ENCODE measurements at regions not wholly inside any gene's neighbourhood (a gene's known extent, or its start where the extent isn't known, plus 50 kb on each side); places are given as distances from the start of the nearest gene placed in this dataset.

GRCh38 chr16:80142940-80143339, 397.9 kb upstream of the DYNLRB2 start:
- Histone ChIP-seq H3K27me3 (no peaks in the 10 kb centered on the region), H3K27ac (no peak overlapping the region), H3K36me3 (no peaks in the 10 kb centered on the region), H3K4me3 (no peak overlapping the region), H3K9me3 (peaks cover 0 to 20% (median 0%) of the 10 kb centered on the region in 4 donors), H3K4me1 (no peaks in the 10 kb centered on the region)
- TF ChIP-seq EP300 (IDR thresholded peaks at IDR 0.05) = no peak
- no peak for DNase-seq (ENCODE audit: low spot score in 2 of 2)

- DNase-seq (ENCODE audit: low spot score in 2 of 2) = no peak
- Histone ChIP-seq H3K36me3 (no peaks in the 10 kb centered on the region), H3K4me3 (no peak overlapping the region), H3K27ac (no peak overlapping the region), H3K27me3 (no peaks in the 10 kb centered on the region), H3K4me1 (no peaks in the 10 kb centered on the region), H3K9me3 (peaks cover 0 to 24% (median 0%) of the 10 kb centered on the region in 4 donors)
- WGBS, 2 donors = 68 to 71% methylated on average over 6 of the region's 6 CpGs
- TF ChIP-seq POLR2A (IDR thresholded peaks at IDR 0.05) = no peak
- no peak for TF ChIP-seq CTCF (IDR thresholded peaks at IDR 0.05)
- no peak for TF ChIP-seq EP300 (IDR thresholded peaks at IDR 0.05)
Observed at GRCh38 chr16:80142281-80142680, 398.5 kb upstream of the DYNLRB2 start.

- no peaks in the 10 kb centered on the region for H3K27me3 ChIP-seq
- H3K27ac ChIP-seq = no peak overlapping the region
- no peak for DNase-seq (ENCODE audit: low spot score in 2 of 2)
- peaks cover 0 to 5% (median 0%) of the 10 kb centered on the region in 4 donors for H3K9me3 ChIP-seq
- peaks cover 0 to 5% (median 0%) of the 10 kb centered on the region in 4 donors for H3K4me1 ChIP-seq
- TF ChIP-seq EP300 (IDR thresholded peaks at IDR 0.05) = no peak
- H3K4me3 ChIP-seq = no peak overlapping the region
- 80 to 87% methylated on average over 4 of the region's 4 CpGs for WGBS, 2 donors
- H3K36me3 ChIP-seq = no peaks in the 10 kb centered on the region
Observed at GRCh38 chr16:80129791-80130190, 411.0 kb upstream of the DYNLRB2 start.

DNA sequence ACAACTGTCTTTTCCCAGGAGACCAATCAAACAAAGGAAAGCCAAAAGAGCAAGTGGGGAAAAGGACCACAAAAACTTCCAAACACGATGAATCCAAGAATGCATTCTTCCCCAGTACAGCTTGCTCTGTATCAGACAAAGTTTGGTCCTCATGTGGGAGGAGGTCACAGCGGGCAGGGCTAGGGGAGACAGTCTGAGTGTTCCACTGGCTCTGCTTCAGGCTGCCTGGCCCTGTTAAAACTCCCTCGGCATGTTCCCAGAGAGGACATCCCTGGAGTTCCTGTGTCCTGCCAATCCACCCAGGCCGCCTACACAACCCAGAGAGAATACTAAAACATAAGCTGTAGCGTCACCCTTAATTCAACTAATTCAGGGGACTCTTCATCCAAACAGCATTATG, 415.1 kb upstream of the DYNLRB2 start:
- H3K4me3 ChIP-seq = no peak overlapping the region
- no peaks in the 10 kb centered on the region for H3K27me3 ChIP-seq
- H3K4me1 ChIP-seq = peaks cover 0 to 16% (median 0%) of the 10 kb centered on the region in 4 donors
- no peak for TF ChIP-seq POLR2A (IDR thresholded peaks at IDR 0.05)
- TF ChIP-seq CTCF (IDR thresholded peaks at IDR 0.05) = no peak
- TF ChIP-seq EP300 (IDR thresholded peaks at IDR 0.05) = no peak
- H3K9me3 ChIP-seq = no peaks in the 10 kb centered on the region
- no peaks in the 10 kb centered on the region for H3K36me3 ChIP-seq
- H3K27ac ChIP-seq = no peak overlapping the region
- DNase-seq (ENCODE audit: low spot score in 2 of 2) = no peak
- 53 to 57% methylated on average over 5 of the region's 5 CpGs for WGBS, 2 donors

DNA sequence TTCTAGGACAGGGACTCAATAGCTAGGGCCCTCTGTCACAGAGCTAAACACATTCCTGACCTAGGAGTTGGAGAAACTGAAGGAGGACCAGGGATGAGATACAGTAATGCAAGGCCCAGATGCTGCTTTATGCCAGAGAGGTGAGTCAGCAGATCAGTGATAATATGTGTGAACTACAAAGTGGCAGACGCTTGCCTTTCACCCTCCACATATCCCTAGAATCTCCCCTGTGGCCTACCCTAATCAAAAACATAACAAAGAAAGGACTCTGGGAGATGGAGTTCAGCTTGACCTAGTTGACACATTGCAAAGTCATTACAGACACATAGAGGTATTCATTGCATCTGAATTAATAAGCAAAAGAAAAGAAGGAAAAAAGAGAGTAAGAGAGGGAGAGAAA, 417.6 kb upstream of the DYNLRB2 start:
- no peaks in the 10 kb centered on the region for H3K27me3 ChIP-seq
- no peaks in the 10 kb centered on the region for H3K9me3 ChIP-seq
- WGBS, 2 donors = 71 to 87% methylated on average over 1 of the region's 1 CpG
- no peaks in the 10 kb centered on the region for H3K36me3 ChIP-seq
- peaks cover 0 to 16% (median 0%) of the 10 kb centered on the region in 4 donors for H3K4me1 ChIP-seq
- no peak for TF ChIP-seq CTCF (IDR thresholded peaks at IDR 0.05)
- TF ChIP-seq EP300 (IDR thresholded peaks at IDR 0.05) = no peak
- no peak for TF ChIP-seq POLR2A (IDR thresholded peaks at IDR 0.05)
- H3K27ac ChIP-seq = no peak overlapping the region
- no peak for DNase-seq (ENCODE audit: low spot score in 2 of 2)
- H3K4me3 ChIP-seq = no peak overlapping the region

- H3K27ac ChIP-seq = no peak overlapping the region
Observed at GRCh38 chr16:80122115-80122514, 418.7 kb upstream of the DYNLRB2 start.

More at GRCh38 chr16:80122115-80122514, 418.7 kb upstream of the DYNLRB2 start:
- no peaks in the 10 kb centered on the region for H3K9me3 ChIP-seq
- H3K4me1 ChIP-seq = peaks cover 0 to 16% (median 0%) of the 10 kb centered on the region in 4 donors
- peak; percentile 17 to 50 for DNase-seq (ENCODE audit: low spot score in 2 of 2)
- no peaks in the 10 kb centered on the region for H3K27me3 ChIP-seq
- 54 to 59% methylated on average over 9 of the region's 9 CpGs for WGBS, 2 donors
- H3K36me3 ChIP-seq = no peaks in the 10 kb centered on the region
- TF ChIP-seq POLR2A (IDR thresholded peaks at IDR 0.05) = no peak
- TF ChIP-seq EP300 (IDR thresholded peaks at IDR 0.05) = peak in 1 of 2 donors; percentile 26
- TF ChIP-seq CTCF (IDR thresholded peaks at IDR 0.05) = no peak
- no peak overlapping the region for H3K4me3 ChIP-seq
